IMR-90 (cell line): ENCODE measurements at regions not wholly inside any gene's neighbourhood (a gene's known extent, or its start where the extent isn't known, plus 50 kb on each side); places are given as distances from the start of the nearest gene placed in this dataset.

ENCODE experiments used
- CTCF ChIP-seq: conservative IDR thresholded peaks from 2 replicates; pipeline ENCODE4 v1.5.1; 2012; ENCODE audit warnings: mild to moderate bottlenecking, low read depth, low read length, improper control_type of control experiment
- ELK1 ChIP-seq: fragments of 150-350 bp; IDR thresholded peaks from 2 replicates; pipeline ENCODE4 v1.6.1; 2016; ENCODE audit warnings: low read depth, mild to moderate bottlenecking, low read length, moderate library complexity, borderline replicate concordance
- POLR2A ChIP-seq: IDR thresholded peaks from 2 replicates; pipeline ENCODE4 v1.6.1; 2012; ENCODE audit warnings: mild to moderate bottlenecking, low read depth, low read length

- TF ChIP-seq CTCF (no peak), POLR2A (no peak), ELK1 (no peak)
Measured at GRCh38 chr9:79111653-79112052, 460.1 kb upstream of the TLE4 start.
